LHCN-M2 (cell line): ENCODE measurements at regions not wholly inside any gene's neighbourhood (a gene's known extent, or its start where the extent isn't known, plus 50 kb on each side); places are given as distances from the start of the nearest gene placed in this dataset.
"Not testable (repeated sequence)": the region's sequence is repeated elsewhere in the genome, so short reads cannot be mapped to it uniquely, and the experiment has no call there.

Experiments used
- DNase-seq: peaks from one replicate; pipeline ENCODE4 v3.0.0-alpha.2; 2012; ENCODE audit warnings: low read depth

DNA sequence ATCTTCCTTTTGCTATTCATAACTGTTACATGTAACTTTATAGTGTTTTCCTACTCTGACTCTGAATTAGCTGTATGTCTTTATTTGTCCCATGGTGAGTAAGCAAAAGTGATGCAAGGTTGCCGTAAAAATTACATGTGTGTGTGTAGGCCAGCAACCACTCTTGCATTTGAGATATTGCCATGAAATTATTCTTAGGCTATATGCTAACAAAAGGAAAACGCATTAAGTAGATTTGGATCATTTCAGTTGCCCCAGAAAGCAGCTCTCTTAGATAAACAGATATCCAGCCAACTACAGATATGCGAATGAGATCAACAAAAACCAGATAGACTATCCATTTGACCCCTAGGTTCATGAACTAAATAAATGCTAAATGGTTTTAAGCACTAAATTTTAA, 73.6 kb downstream of the CYLC2 start:
- no peak for DNase-seq

DNA sequence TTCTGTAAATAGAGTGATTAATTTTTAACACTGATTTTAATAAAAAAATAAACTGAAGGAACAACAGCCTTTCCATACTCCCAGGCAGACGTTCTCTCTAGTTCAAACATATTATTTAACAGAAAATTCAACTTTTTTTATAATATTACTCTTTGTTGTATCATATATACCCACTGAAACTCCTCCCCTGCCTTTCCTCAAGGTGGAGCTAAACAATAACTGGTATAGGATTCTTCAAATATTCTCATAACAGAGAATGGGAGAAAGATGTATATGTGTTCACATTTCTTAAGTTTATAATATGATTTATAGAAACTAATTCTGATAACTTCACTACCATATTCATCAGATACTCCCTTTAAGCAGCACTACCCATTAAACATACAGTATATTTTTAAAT, 83.4 kb downstream of the CYLC2 start:
- no peak for DNase-seq

DNA sequence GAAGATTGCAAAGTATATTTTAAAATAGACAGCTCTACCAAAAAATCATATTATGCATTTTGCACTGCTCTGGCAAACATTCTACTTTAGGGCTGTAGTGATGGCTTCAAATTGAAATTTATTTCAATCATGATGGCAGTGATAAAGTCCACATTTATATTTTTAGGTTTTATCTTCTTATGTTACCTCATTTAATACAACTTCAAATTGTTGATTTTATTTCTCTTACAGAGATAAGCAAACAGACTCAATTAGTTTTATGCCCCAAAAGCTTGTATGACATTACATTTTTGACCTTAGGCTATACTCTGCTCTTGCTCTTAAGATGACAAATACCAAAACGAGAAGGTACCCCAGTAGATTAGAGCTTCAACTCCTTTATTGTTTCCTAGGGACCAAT, 87.4 kb downstream of the CYLC2 start:
- DNase-seq, result no peak

DNA sequence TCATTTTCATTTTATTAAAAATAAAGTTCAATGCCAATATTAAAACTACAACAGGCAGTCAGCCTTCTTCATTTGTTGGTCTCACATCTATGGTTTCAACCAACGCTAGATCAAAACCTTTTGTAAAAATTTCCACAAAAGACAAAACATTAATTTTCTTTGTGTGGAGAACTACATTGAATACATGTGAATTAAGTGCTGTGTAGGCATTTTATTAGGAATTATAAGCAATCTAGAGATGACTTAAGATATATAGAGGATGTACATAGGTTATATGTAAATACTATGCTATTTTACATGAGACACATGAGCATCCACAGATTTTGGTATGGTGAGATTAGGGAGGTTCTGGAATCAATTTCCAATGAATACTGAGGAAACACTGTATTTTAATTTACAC, 94.2 kb downstream of the CYLC2 start:
- DNase-seq, result no peak

DNA sequence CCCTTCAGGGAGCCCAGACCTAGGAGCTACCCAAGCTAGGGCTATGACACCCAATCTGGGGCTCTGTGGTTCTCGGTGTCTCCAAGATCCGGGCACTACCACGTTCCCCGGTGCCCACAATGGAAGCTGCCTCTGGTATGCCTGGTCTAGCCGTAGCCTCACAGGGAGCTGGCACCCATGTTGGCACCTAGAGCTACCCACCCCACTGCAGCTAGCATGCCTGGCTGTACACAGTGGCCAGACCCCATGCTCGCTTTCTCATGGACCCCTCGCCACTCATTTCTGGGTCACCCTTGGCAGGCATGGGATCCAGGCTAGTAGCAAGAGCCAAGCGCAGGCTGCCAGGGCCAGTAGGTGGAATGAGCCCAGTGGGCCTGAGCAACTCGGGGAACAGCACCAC, 109.0 kb downstream of the CYLC2 start:
- DNase-seq, result no peak

DNA sequence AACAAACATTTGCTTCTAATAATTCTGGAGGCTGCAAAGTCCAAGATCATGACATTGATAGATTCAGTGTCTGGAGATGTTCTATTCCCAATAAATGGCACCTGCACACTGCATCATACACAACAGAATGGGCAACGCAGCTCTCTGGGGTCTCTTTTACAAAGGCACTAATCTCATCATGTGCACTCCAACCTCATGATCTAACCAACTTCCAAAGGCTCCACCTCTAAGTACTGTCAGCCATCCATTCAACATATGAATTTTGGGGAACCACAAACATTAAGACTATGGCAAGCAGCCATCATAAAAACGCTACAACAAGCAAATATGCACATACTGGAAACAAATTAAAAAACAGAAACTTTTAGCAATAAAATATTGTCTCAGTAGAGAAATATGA, 121.1 kb downstream of the CYLC2 start:
- no peak for DNase-seq

DNA sequence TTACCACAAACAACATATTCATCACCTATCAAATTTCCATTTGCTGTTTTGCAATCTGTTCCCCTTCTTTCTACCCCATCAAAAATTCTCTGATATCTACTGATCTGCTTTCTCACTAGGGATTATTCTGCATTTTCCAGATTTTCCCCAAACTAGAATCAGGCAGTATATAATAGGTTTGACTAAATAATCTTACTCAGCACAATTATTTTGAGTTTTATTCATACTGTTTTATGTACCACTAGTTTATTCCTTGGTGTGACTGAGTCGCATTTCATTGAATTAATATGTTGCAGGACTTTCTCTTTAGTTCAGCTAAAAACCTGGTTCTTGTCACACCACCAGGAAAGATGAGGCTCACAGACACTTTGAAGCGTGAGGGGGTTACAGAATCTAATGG, 131.4 kb downstream of the CYLC2 start:
- DNase-seq, result no peak

DNA sequence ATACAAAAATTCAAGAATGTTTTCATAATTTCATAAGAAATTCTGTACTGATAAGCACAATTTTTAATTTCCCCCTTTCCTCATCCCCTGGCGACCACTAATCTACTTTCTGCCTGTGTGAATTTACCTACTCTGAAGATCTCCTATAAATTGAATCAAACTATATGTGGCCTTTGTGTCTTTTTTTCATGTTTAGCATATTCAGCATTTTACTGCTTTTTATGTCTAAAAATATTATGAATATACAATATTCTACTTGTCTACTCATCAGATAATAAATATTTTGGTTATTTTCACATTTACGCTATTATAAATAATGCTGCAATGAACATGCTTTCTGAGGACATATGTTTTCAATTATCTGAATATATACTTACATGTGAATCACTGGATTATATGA, 144.8 kb downstream of the CYLC2 start:
- no peak for DNase-seq

DNA sequence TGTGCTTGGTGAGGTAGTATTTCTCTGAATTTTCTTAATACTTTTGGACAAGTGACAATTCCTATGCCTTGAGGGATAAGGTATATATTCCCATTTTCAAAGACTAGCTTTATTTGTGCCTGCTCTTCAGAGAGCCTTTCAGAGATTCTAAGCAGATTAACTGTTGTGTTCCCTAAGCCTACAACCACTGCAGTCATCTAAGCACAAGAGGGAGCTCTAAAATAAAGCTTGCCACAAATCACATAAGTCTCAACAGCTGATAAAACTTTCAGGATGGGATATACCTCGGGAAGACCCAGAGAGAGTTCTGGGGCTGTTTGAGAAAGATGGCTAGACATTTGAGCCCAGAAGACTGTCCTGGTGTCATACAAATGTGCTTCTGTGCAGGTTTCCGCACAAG, 157.3 kb downstream of the CYLC2 start:
- DNase-seq, result no peak

DNA sequence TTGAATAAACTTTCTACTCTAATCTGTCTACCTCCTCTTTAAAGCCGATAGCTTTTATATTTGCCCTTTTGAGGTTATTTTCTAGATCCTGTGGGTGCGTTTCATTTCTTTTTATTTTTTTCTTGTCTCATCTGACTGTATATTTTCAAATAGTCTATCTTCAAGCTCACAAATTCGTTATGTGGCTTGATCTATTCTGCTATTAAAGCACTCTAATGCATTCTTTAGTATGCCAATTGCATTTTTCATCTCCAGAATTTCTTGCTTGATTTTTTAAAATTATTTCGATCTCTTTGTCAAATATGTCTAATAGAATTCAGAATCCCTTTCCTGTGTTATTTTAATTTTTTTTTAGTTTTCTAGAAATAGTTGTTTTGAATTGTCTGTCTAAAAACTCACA, 172.4 kb downstream of the CYLC2 start:
- no peak for DNase-seq

DNA sequence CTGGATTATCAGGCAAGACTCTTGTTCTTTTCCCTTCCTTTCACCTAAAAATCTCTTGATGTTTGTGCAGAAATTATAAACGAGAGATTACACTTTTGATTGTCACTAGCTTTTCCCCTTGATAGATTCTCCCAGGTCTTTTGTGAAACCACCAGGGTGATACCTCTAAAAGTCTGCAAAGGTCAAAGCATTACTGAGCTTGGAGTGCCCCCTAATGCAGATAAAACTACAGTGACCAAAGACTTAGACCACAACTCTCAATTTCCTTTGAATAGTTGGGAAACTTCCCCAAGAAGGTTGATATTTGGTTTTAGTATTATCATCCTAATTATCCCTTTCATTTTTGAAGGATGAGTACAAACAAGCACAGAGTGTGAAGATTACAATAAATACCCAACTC, 173.1 kb downstream of the CYLC2 start:
- DNase-seq, result no peak

DNA sequence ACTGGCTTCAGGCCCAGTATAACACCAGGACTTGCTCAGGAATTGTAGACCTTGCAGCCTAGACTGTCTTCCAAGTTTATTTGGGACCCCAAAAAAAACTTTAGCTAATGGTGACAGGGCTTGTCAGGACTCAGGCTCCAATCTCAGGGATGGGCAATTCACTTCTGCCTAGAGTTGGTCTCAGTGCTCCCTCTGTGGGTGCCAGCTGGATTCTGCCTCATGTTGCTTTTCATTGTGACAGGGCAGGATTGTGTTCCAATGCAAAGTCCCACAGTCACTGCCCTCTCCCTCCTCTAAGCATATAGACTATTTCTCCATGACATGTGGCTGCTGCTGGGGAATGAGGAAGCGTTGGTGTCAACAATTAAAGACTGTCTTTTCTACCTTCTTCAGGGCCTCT, 174.7 kb downstream of the CYLC2 start:
- DNase-seq, result no peak

DNA sequence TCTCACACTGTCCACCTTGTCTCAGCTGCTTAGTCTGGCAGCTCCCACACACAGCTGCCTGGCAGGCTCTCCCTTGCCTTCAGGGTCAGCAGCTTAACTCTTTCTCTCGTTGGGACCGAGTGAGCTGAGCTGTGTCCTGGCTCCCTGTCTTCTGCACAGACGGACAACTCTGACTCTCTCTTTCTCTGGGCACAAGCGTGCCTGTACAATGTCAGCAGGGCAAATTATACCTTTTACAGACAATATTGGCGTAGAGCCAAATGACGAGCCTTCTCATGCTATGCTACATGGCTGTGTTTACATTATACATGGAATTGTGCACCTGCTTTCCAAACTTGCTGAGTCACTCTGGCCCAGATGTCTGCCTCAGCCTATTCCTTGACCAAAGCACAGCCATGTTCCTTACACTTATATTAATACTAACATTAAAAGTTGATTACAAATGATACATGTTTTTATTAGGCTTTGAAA, 188.6 kb downstream of the CYLC2 start:
- DNase-seq, result no peak

DNA sequence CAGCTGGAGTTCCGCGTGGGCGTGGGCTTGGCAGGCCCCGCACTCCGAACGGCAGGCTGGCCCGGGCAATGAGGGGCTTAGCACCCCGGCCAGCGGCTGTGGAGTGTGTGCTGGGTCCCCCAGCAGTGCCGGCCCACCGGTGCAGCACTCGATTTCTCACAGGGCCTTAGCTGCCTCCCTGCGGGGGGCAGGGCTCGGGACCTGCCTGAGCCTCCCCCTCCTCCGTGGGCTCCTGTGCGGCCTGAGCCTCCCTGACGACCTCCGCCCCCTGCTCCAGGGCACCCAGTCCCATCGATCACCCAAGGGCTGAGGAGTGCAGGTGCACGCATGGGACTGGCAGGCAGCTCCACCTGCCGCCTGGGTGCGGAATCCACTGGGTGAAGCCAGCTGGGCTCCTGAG, 191.8 kb downstream of the CYLC2 start:
- no peak for DNase-seq

DNA sequence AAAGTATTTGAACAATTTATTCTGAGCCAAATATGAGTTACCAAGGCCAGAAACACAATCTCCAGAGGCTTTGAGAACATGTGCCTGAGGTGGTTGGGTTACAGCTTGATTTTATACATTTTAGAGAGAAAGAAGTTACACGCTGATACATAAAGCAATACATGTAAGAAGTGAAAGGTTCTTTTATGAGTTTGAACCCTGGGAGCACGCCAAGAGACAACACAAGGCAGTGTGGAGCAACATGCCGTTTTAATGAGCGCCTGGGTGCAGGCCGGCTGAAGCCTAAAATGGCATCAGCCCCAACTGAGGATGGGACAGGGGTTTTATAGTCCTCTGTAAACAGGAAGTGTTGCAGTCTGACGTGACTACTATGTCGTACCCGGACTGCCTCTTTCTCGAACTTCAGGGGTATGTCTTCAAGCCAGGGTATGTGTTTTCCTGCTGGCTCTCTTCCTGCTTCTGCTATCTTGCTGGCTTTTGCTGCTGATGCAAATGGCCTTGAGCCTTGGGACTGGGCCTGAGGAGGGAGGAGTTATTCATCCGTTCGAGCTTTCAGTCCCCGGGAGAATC, 193.7 kb downstream of the CYLC2 start:
- DNase-seq, result no peak

DNA sequence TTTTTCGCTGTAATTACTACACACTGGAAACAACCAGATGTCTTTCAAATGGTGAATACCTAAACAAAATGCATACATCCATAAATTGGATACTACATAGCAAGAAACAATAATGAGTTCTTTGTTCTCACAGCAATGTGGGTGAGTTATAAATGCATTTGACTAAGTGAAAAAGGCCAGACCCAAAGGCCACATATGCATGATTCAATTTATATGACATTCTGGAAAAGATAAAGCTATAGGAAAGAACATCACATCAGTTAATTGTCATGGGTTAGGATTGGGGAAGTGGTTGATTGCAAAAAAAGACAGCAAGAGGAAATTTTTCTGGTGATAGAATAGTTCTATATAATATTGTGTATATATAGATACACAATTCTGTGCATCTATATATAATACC, 198.9 kb downstream of the CYLC2 start:
- DNase-seq, result no peak

DNA sequence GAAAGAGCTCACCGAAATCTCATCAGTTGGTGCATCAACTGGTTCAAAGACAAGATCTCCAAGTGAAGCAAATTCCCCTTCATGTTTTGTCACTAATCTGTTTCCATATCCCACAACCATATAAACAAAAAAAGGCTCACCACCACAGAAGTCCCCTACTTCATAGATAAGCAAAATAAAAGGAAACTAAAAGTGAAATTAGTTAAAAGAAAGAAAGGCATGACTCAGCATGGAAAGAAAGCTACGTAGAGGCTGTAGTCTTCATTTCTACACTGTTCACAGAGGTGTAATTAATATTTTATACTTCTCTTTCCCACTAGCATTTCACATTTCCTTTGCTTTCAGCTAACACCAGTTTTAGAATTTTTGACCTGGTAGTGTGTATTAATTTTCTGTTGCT, 208.0 kb downstream of the CYLC2 start:
- no peak for DNase-seq

DNA sequence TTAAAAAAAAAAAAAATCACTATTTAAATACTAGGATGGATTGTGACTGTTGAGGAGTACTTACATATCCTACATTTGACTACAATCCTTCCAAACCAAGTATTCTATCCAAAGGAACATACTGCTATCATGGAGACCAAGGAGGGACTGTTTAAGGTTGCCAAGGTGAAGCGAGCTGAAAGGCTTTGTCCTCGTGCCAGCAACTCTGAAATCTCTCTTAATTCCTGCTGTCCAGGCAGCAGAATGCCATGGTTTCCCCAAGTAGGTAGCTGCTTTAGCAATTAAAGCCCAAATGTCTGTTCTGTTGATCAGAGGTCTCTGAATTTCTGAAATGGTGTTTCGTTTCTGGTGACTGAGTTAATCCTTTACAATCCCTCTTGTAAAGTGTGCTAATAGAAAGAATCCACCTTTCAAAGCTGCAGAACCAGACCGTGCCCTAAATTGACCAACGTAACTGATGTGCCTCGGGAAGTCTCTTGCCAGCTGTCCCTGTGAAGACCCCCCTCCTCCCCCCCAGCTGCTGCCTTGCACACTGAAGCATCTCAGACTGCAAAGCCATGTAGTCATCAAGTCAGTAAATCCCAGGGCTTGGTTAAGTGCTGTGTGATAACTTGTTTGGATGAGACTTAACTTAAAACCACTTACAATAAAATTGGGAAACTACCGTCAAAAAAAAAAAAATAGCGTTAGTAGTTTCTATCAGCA, 210.9 kb downstream of the CYLC2 start:
- not testable (repeated sequence) for DNase-seq

DNA sequence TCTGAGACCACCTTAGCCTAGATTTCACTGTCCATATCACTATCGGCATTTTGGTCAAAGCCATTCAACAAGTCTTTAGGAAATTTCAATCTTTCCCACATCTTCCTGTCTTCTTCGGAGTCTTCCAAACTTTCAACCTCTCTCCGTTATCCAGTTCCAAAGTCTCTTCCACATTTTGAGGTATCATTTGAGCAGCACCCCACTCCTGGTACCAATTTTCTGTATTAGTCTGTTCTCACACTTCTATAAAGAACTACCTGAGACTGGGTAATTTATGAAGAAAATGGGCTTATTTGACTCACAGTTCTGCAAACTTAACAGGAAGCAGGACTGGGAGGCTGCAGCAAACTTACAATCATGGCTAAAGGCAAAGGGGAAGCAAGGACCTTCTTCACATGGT, 215.5 kb downstream of the CYLC2 start:
- DNase-seq, result no peak

DNA sequence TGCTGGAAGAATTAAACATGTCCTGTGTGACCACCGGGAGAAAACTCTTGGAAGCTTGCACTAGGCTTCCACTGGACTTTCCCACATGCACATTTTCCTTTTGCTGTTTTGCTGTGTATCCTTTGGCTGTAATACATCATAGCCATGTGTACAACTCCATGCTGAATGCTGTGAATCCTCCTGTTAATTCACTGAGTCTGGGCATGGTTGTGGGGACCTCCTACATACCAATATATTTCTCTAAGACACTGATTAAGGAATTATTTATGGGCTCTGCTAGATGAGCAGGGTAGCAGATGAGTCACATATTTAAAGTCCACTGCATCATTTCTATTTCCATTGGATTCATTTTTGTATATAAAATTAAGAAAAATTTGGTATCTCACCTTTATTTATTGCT, 220.1 kb downstream of the CYLC2 start:
- no peak for DNase-seq

DNA sequence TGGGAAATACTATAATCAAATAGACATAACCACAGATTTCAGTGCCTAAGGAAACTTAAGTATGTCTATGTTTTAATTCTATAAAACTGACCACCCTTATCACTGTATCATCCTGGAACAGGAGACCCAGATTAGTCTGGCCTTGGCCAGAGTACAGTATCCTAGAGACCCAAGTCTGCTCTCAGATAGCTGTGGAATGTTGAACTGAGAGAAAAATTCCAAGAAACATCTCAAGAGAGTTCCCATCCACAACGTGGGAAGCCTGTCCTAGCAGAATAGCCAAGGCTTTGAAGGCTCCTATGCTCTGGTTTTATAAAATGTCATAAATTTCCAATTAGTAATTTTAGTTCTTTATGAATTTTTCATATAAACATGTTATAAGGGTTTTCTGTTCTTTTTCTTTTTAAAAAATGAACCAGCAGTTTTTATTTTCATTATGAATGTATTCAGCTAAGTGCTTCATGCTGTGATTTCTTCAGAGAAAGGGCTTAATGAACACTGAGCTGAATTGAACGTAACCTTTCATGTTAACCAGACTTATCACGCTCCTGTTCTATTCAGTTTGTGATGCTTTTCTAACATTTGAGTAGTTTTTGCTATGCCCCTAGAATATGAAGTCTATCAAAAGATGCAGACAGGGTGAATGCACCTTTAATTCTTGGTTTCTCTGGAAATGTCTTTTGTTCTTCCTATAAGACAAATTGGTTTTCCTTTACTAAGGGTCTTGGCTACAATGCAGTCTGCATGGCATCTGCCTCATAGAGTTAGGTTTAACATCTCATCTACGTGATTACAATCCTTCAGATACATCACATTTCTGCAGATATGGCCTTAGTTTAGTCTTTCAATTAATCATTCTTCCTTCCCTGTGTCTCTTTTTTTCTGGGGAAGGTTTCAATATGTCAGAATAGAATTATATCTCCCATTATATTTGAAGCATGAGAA, 230.8 kb downstream of the CYLC2 start:
- no peak for DNase-seq

DNA sequence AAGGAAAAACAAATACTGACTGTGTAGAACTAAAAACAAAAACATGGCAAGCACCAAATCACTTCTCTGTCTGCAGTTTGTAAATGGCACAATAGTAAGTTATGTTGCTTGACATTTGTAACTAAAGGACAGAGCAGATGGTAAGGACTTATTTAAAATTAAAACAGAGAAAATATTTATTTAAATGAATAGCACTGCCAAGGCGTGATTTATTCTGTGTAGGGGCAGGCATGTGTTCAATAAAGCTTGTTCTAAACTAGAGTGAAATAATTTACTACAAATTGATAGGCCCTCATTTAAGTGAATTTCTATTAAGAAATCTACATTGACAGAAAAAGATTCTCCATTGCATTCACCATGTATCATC, 231.5 kb downstream of the CYLC2 start:
- DNase-seq, result no peak
